ENCODE measurements at regions not wholly inside any gene's neighbourhood (a gene's known extent, or its start where the extent isn't known, plus 50 kb on each side); places are given as distances from the start of the nearest gene placed in this dataset.

DNA sequence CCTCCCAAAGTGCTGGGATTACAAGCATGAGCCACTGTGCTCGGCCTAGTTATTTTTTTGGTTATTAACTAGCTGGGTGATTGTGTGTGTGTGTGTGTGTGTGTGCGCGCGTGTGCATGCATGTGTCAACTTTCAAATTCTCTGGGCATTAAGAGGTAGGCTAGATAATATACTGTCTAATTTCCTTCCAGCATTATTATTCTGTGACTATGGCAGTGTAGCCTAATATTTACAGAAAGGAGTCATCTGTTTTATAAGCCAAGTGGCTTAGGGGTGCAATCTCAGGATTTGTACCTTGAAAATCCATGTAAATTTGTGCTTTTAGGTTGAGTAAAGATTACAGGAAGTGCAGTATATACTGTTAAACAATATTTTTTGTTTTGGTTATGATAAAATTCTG lies 85.1 kb upstream of the ZBTB20 start:
- Histone ChIP-seq H3K9me3 (no peaks in the 10 kb centered on the region), H3K27ac (ENCODE audit: low read length) (no peak overlapping the region), H3K4me1 (ENCODE audit: control insufficient read depth in 1 of 2, extremely low read depth in 1 of 2, insufficient read depth in 2 of 2, low read length in 2 of 2) (no peaks in the 10 kb centered on the region), H3K27me3 (replicated peaks in 1 of 2; ENCODE audit: control insufficient read depth in 2 of 2, extremely low read depth in 1 of 2, insufficient read depth in 2 of 2, low read length in 1 of 2) (no peaks in the 10 kb centered on the region), H3K4me3 (ENCODE audit: control insufficient read depth in 1 of 2, extremely low read depth in 1 of 2, low read length in 1 of 2) (no peak overlapping the region), H3K36me3 (ENCODE audit: control insufficient read depth in 2 of 2, extremely low read depth in 1 of 2, insufficient read depth in 1 of 2, low read length in 1 of 2) (no peaks in the 10 kb centered on the region)
- WGBS (ENCODE audit: insufficient coverage): no CpG with 5 or more reads among the region's 4 CpGs
- ATAC-seq (replicated peaks in 1 of 4) (no peak), DNase-seq (no peak)
- Mint-ChIP-seq H3K27ac (no peak overlapping the region), H3K36me3 (no peaks in the 10 kb centered on the region), H3K9me3 (no peaks in the 10 kb centered on the region), H3K4me3 (no peak overlapping the region), H3K4me1 (no peaks in the 10 kb centered on the region), H3K27me3 (peaks cover 0 to 4% of the 10 kb centered on the region in 2 donors)
- CTCF ChIA-PET: no interaction called here
- POLR2A ChIA-PET: no interaction called here

DNA sequence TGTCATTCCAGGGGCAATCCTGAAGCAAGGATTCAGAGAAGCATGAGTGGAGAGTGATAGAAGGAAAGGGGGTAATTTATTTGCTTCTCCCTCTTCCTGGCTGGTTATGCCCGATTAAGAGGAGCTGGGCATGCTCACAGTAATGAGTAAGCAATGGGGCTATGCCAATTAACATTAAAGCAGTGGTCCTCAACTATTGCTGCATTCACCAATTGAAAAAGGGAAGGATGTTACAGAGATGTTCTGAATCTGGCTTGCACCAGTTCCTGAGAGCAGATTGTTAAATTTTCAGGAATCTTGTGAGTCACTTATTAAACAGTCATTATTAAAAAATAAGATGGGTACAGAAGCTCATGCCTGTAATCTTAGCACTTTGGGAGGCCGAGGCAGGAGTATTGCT lies 85.9 kb upstream of the ZBTB20 start:
- H3K9me3 ChIP-seq: no peaks in the 10 kb centered on the region
- H3K36me3 ChIP-seq (ENCODE audit: control insufficient read depth in 2 of 2, extremely low read depth in 1 of 2, insufficient read depth in 1 of 2, low read length in 1 of 2): no peaks in the 10 kb centered on the region
- DNase-seq: no peak
- WGBS (ENCODE audit: insufficient coverage): no CpG with 5 or more reads among the region's 2 CpGs
- H3K4me3 Mint-ChIP-seq: no peak overlapping the region
- H3K27ac Mint-ChIP-seq: no peak overlapping the region
- H3K27me3 ChIP-seq (replicated peaks in 1 of 2; ENCODE audit: control insufficient read depth in 2 of 2, extremely low read depth in 1 of 2, insufficient read depth in 2 of 2, low read length in 1 of 2): no peaks in the 10 kb centered on the region
- ATAC-seq (replicated peaks in 1 of 4): no peak
- no peaks in the 10 kb centered on the region for H3K9me3 Mint-ChIP-seq
- ChIA-PET POLR2A (no interaction called here), CTCF (no interaction called here)
- no peaks in the 10 kb centered on the region for H3K4me1 Mint-ChIP-seq
- H3K4me3 ChIP-seq (ENCODE audit: control insufficient read depth in 1 of 2, extremely low read depth in 1 of 2, low read length in 1 of 2): no peak overlapping the region
- H3K36me3 Mint-ChIP-seq: no peaks in the 10 kb centered on the region
- H3K27me3 Mint-ChIP-seq: peaks cover 0 to 4% of the 10 kb centered on the region in 2 donors
- no peak overlapping the region for H3K27ac ChIP-seq (ENCODE audit: low read length)
- H3K4me1 ChIP-seq (ENCODE audit: control insufficient read depth in 1 of 2, extremely low read depth in 1 of 2, insufficient read depth in 2 of 2, low read length in 2 of 2): no peaks in the 10 kb centered on the region

- WGBS (ENCODE audit: insufficient coverage): no CpG with 5 or more reads among the region's 2 CpGs
- H3K4me1 ChIP-seq (ENCODE audit: control insufficient read depth in 1 of 2, extremely low read depth in 1 of 2, insufficient read depth in 2 of 2, low read length in 2 of 2): no peaks in the 10 kb centered on the region
- no peaks in the 10 kb centered on the region for H3K4me1 Mint-ChIP-seq
- H3K36me3 ChIP-seq (ENCODE audit: control insufficient read depth in 2 of 2, extremely low read depth in 1 of 2, insufficient read depth in 1 of 2, low read length in 1 of 2): no peaks in the 10 kb centered on the region
- no peaks in the 10 kb centered on the region for H3K36me3 Mint-ChIP-seq
- H3K27me3 ChIP-seq (replicated peaks in 1 of 2; ENCODE audit: control insufficient read depth in 2 of 2, extremely low read depth in 1 of 2, insufficient read depth in 2 of 2, low read length in 1 of 2): no peaks in the 10 kb centered on the region
- H3K27ac ChIP-seq (ENCODE audit: low read length): no peak overlapping the region
- ChIA-PET POLR2A (no interaction called here), CTCF (no interaction called here)
- no peak overlapping the region for H3K27ac Mint-ChIP-seq
- H3K4me3 Mint-ChIP-seq: no peak overlapping the region
- H3K9me3 ChIP-seq: no peaks in the 10 kb centered on the region
- ATAC-seq (replicated peaks in 1 of 4) (no peak), DNase-seq (no peak)
- H3K9me3 Mint-ChIP-seq: no peaks in the 10 kb centered on the region
- no peak overlapping the region for H3K4me3 ChIP-seq (ENCODE audit: control insufficient read depth in 1 of 2, extremely low read depth in 1 of 2, low read length in 1 of 2)
- peaks cover 0 to 2% of the 10 kb centered on the region in 2 donors for H3K27me3 Mint-ChIP-seq
Measured at GRCh38 chr3:115236496-115236895, 89.4 kb upstream of the ZBTB20 start.

GRCh38 chr3:115239717-115240116 lies 92.6 kb upstream of the ZBTB20 start:
- Mint-ChIP-seq H3K4me1 (no peaks in the 10 kb centered on the region), H3K36me3 (no peaks in the 10 kb centered on the region), H3K9me3 (no peaks in the 10 kb centered on the region), H3K27ac (no peak overlapping the region), H3K4me3 (no peak overlapping the region), H3K27me3 (peaks cover 0 to 2% of the 10 kb centered on the region in 2 donors)
- POLR2A ChIA-PET: no interaction called here
- WGBS (ENCODE audit: insufficient coverage): no CpG with 5 or more reads among the region's 6 CpGs
- H3K27ac ChIP-seq (ENCODE audit: low read length): no peak overlapping the region
- ATAC-seq (replicated peaks in 1 of 4): no peak
- H3K27me3 ChIP-seq (replicated peaks in 1 of 2; ENCODE audit: control insufficient read depth in 2 of 2, extremely low read depth in 1 of 2, insufficient read depth in 2 of 2, low read length in 1 of 2): no peaks in the 10 kb centered on the region
- H3K36me3 ChIP-seq (ENCODE audit: control insufficient read depth in 2 of 2, extremely low read depth in 1 of 2, insufficient read depth in 1 of 2, low read length in 1 of 2): no peaks in the 10 kb centered on the region
- H3K4me1 ChIP-seq (ENCODE audit: control insufficient read depth in 1 of 2, extremely low read depth in 1 of 2, insufficient read depth in 2 of 2, low read length in 2 of 2): no peaks in the 10 kb centered on the region
- DNase-seq: no peak
- no peaks in the 10 kb centered on the region for H3K9me3 ChIP-seq
- CTCF ChIA-PET: no interaction called here
- no peak overlapping the region for H3K4me3 ChIP-seq (ENCODE audit: control insufficient read depth in 1 of 2, extremely low read depth in 1 of 2, low read length in 1 of 2)

- CTCF ChIA-PET: no interaction called here
- no peaks in the 10 kb centered on the region for H3K36me3 Mint-ChIP-seq
- WGBS (ENCODE audit: insufficient coverage): 71% methylated on average over 1 of the region's 3 CpGs
Measured at GRCh38 chr3:115244350-115244749, 97.3 kb upstream of the ZBTB20 start.

DNA sequence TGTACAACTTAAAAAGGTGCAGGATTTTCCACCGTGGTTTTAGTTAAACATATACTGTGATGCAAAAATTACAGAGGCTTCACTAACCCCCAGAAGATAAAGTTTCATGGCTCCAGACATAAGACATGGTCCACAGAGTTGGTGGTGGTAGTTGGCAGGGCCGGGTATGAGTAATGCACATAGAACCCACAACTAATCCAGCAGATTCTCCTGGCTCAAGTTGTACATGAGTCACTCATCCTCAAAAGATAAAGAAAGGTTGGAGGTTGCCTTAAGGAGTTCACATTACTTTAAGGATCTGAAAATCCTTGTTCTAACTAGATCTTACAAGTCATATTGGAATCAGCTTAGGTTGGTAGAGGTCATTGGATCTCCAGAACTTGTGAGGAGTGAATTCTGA lies 98.3 kb upstream of the ZBTB20 start:
- H3K27me3 ChIP-seq (replicated peaks in 1 of 2; ENCODE audit: control insufficient read depth in 2 of 2, extremely low read depth in 1 of 2, insufficient read depth in 2 of 2, low read length in 1 of 2): no peaks in the 10 kb centered on the region
- CTCF ChIA-PET: no interaction called here
- Mint-ChIP-seq H3K9me3 (no peaks in the 10 kb centered on the region), H3K4me1 (no peaks in the 10 kb centered on the region), H3K27ac (no peak overlapping the region), H3K4me3 (no peak overlapping the region), H3K27me3 (peaks cover 0 to 2% of the 10 kb centered on the region in 2 donors), H3K36me3 (no peaks in the 10 kb centered on the region)
- no peaks in the 10 kb centered on the region for H3K36me3 ChIP-seq (ENCODE audit: control insufficient read depth in 2 of 2, extremely low read depth in 1 of 2, insufficient read depth in 1 of 2, low read length in 1 of 2)
- ATAC-seq (replicated peaks in 1 of 4) (no peak), DNase-seq (no peak)
- no peaks in the 10 kb centered on the region for H3K9me3 ChIP-seq
- no CpG with 5 or more reads among the region's 2 CpGs for WGBS (ENCODE audit: insufficient coverage)
- H3K4me3 ChIP-seq (ENCODE audit: control insufficient read depth in 1 of 2, extremely low read depth in 1 of 2, low read length in 1 of 2): no peak overlapping the region
- POLR2A ChIA-PET: no interaction called here
- H3K27ac ChIP-seq (ENCODE audit: low read length): no peak overlapping the region
- no peaks in the 10 kb centered on the region for H3K4me1 ChIP-seq (ENCODE audit: control insufficient read depth in 1 of 2, extremely low read depth in 1 of 2, insufficient read depth in 2 of 2, low read length in 2 of 2)

More at GRCh38 chr3:115244350-115244749, 97.3 kb upstream of the ZBTB20 start:
- no peak for ATAC-seq (replicated peaks in 1 of 4)
- H3K27ac Mint-ChIP-seq: no peak overlapping the region
- Histone ChIP-seq H3K9me3 (no peaks in the 10 kb centered on the region), H3K36me3 (ENCODE audit: control insufficient read depth in 2 of 2, extremely low read depth in 1 of 2, insufficient read depth in 1 of 2, low read length in 1 of 2) (no peaks in the 10 kb centered on the region), H3K27me3 (replicated peaks in 1 of 2; ENCODE audit: control insufficient read depth in 2 of 2, extremely low read depth in 1 of 2, insufficient read depth in 2 of 2, low read length in 1 of 2) (no peaks in the 10 kb centered on the region), H3K27ac (ENCODE audit: low read length) (no peak overlapping the region), H3K4me3 (ENCODE audit: control insufficient read depth in 1 of 2, extremely low read depth in 1 of 2, low read length in 1 of 2) (no peak overlapping the region), H3K4me1 (ENCODE audit: control insufficient read depth in 1 of 2, extremely low read depth in 1 of 2, insufficient read depth in 2 of 2, low read length in 2 of 2) (no peaks in the 10 kb centered on the region)
- POLR2A ChIA-PET: no interaction called here
- no peaks in the 10 kb centered on the region for H3K9me3 Mint-ChIP-seq
- DNase-seq: no peak
- H3K4me1 Mint-ChIP-seq: no peaks in the 10 kb centered on the region
- no peak overlapping the region for H3K4me3 Mint-ChIP-seq
- peaks cover 0 to 2% of the 10 kb centered on the region in 2 donors for H3K27me3 Mint-ChIP-seq

GRCh38 chr3:115245899-115246298 lies 98.8 kb upstream of the ZBTB20 start:
- DNase-seq (no peak), ATAC-seq (replicated peaks in 1 of 4) (no peak)
- Histone ChIP-seq H3K36me3 (ENCODE audit: control insufficient read depth in 2 of 2, extremely low read depth in 1 of 2, insufficient read depth in 1 of 2, low read length in 1 of 2) (no peaks in the 10 kb centered on the region), H3K4me3 (ENCODE audit: control insufficient read depth in 1 of 2, extremely low read depth in 1 of 2, low read length in 1 of 2) (no peak overlapping the region), H3K4me1 (ENCODE audit: control insufficient read depth in 1 of 2, extremely low read depth in 1 of 2, insufficient read depth in 2 of 2, low read length in 2 of 2) (no peaks in the 10 kb centered on the region), H3K27me3 (replicated peaks in 1 of 2; ENCODE audit: control insufficient read depth in 2 of 2, extremely low read depth in 1 of 2, insufficient read depth in 2 of 2, low read length in 1 of 2) (no peaks in the 10 kb centered on the region), H3K9me3 (no peaks in the 10 kb centered on the region), H3K27ac (ENCODE audit: low read length) (no peak overlapping the region)
- ChIA-PET CTCF (no interaction called here), POLR2A (no interaction called here)
- WGBS (ENCODE audit: insufficient coverage): no CpG with 5 or more reads among the region's 3 CpGs
- H3K4me1 Mint-ChIP-seq: no peaks in the 10 kb centered on the region
- H3K9me3 Mint-ChIP-seq: no peaks in the 10 kb centered on the region
- no peak overlapping the region for H3K4me3 Mint-ChIP-seq
- no peaks in the 10 kb centered on the region for H3K36me3 Mint-ChIP-seq
- no peak overlapping the region for H3K27ac Mint-ChIP-seq
- H3K27me3 Mint-ChIP-seq: peaks cover 0 to 2% of the 10 kb centered on the region in 2 donors

Measured in T-cell (primary cell).